Kidney epithelial cell (primary cell): ENCODE measurements at regions not wholly inside any gene's neighbourhood (a gene's known extent, or its start where the extent isn't known, plus 50 kb on each side); places are given as distances from the start of the nearest gene placed in this dataset.
A peak's percentile ranks its signal among the peaks of the same experiment; 100 is the strongest.

Experiments
- DNase-seq: peaks from one replicate; pipeline ENCODE4 v3.0.0-alpha.2; 2010; ENCODE audit warnings: low read depth
- H3K27me3 ChIP-seq: 2 replicates; pipeline ENCODE4 v1.6.0; 2011; ENCODE audit warnings: low read length; ENCODE audit not compliant: control insufficient read depth, insufficient read depth
- H3K36me3 ChIP-seq: 2 replicates; pipeline ENCODE4 v1.5.1; 2011; ENCODE audit warnings: low read length; ENCODE audit not compliant: control insufficient read depth, insufficient read depth
- H3K4me3 ChIP-seq: 2 replicates; pipeline ENCODE4 v1.5.1; 2011; ENCODE audit warnings: low read depth, mild to moderate bottlenecking, control low read depth, low read length
- TF ChIP-seq, protein P1 (sequence below): IDR thresholded peaks from 2 replicates; pipeline ENCODE4 v1.5.1; 2011; ENCODE audit warnings: mild to moderate bottlenecking, moderate library complexity, low read length, control low read depth, inconsistent platforms; ENCODE audit not compliant: insufficient read depth, poor library complexity, severe bottlenecking

- Histone ChIP-seq H3K27me3 (no peaks in the 10 kb centered on the region), H3K4me3 (no peak overlapping the region), H3K36me3 (no peaks in the 10 kb centered on the region)
- TF ChIP-seq, protein P1, sequence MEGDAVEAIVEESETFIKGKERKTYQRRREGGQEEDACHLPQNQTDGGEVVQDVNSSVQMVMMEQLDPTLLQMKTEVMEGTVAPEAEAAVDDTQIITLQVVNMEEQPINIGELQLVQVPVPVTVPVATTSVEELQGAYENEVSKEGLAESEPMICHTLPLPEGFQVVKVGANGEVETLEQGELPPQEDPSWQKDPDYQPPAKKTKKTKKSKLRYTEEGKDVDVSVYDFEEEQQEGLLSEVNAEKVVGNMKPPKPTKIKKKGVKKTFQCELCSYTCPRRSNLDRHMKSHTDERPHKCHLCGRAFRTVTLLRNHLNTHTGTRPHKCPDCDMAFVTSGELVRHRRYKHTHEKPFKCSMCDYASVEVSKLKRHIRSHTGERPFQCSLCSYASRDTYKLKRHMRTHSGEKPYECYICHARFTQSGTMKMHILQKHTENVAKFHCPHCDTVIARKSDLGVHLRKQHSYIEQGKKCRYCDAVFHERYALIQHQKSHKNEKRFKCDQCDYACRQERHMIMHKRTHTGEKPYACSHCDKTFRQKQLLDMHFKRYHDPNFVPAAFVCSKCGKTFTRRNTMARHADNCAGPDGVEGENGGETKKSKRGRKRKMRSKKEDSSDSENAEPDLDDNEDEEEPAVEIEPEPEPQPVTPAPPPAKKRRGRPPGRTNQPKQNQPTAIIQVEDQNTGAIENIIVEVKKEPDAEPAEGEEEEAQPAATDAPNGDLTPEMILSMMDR = no peak
- DNase-seq = no peak
Measured at GRCh38 chr16:73226675-73227074, 178.7 kb upstream of the ZFHX3 start.

DNA sequence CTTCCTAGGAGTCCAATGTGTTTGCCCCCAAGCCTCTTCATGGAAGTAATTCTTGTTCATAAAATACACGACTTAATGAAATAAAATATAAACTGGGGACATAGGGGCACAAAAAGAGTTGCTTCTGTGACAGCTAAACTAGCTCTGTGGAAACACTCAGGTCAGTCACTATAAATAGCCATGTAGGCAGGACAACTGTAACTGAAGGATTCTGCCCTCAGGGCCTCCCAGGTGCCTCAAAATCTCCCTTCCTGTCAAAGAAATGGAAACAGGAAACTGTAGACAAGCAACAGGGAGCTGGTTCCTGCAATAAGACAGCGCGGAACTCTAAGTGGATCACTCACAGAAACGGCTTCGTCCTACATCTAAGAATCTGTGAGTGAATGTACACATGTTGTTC lies 178.1 kb upstream of the ZFHX3 start:
- H3K4me3 ChIP-seq = no peak overlapping the region
- H3K27me3 ChIP-seq = no peaks in the 10 kb centered on the region
- DNase-seq = no peak
- TF ChIP-seq, protein P1 = no peak
- H3K36me3 ChIP-seq = no peaks in the 10 kb centered on the region

DNA sequence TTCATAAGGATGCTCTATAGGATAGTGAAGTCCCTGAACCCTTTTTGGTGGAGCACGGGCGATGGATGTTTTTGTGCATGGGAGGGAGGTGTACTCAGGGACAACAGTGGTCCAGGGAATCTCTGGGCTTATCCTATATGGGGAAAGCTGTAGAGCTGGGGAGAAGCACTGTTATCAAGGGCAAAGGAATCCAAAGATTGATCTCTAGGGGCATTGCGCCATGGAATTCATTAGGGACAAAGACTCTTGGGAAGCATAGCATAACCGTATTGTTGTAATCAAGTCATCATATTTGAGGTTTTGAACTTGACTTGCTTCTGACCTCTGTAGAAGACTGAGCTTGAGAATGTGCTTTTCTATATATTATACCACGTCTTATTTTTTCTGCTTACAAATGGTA lies 172.9 kb upstream of the ZFHX3 start:
- DNase-seq = no peak

GRCh38 chr16:73219176-73219575 lies 171.2 kb upstream of the ZFHX3 start:
- H3K27me3 ChIP-seq = no peaks in the 10 kb centered on the region
- no peak for DNase-seq
- TF ChIP-seq, protein P1 = peak; percentile 13
- H3K36me3 ChIP-seq = no peaks in the 10 kb centered on the region
- no peak overlapping the region for H3K4me3 ChIP-seq

More for the DNA sequence above, 172.9 kb upstream of the ZFHX3 start:
- TF ChIP-seq, protein P1 = no peak
- H3K4me3 ChIP-seq = no peak overlapping the region
- no peaks in the 10 kb centered on the region for H3K27me3 ChIP-seq
- H3K36me3 ChIP-seq = no peaks in the 10 kb centered on the region

DNA sequence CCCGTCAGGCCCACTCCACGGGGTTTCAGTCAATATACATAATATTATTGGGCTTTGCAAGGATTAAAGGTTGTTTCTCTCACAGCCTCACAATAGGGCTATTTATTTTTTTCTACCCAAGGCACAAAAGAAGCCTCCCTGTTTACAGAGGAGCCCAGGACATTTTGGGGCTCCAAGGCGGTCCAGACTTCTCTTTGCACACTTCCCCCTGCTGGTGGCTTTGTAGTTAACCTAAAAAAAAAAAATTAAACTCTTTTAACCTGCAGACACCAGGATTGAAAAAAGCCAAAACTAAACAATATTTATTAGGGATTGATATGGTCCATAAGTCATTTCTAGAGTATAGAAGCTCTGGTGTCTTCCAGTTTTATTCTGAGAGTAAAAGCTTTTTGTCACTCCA lies 169.7 kb upstream of the ZFHX3 start:
- no peaks in the 10 kb centered on the region for H3K36me3 ChIP-seq
- no peak for DNase-seq
- H3K27me3 ChIP-seq = no peaks in the 10 kb centered on the region
- TF ChIP-seq, protein P1 = peak; percentile 10
- H3K4me3 ChIP-seq = no peak overlapping the region

GRCh38 chr16:73216932-73217331 lies 169.0 kb upstream of the ZFHX3 start:
- TF ChIP-seq, protein P1 = no peak
- DNase-seq = no peak
- Histone ChIP-seq H3K36me3 (no peaks in the 10 kb centered on the region), H3K4me3 (no peak overlapping the region), H3K27me3 (no peaks in the 10 kb centered on the region)
